ENCODE measurements at regions not wholly inside any gene's neighbourhood (a gene's known extent, or its start where the extent isn't known, plus 50 kb on each side); places are given as distances from the start of the nearest gene placed in this dataset.

GRCh38 chr9:102521097-102521755, 473.9 kb upstream of the CYLC2 start:
- no peak for TF ChIP-seq EZH2 (IDR thresholded peaks at IDR 0.05; ENCODE audit: borderline replicate concordance, low read depth, low read length, poor library complexity, severe bottlenecking)
- no peak for TF ChIP-seq CTCF (conservative IDR thresholded peaks at IDR 0.05; ENCODE audit: low read depth, low read length)
- intact Hi-C loops (cut with micrococcal nuclease; ENCODE audit: unreplicated experiment): no loop called here
- ChIA-PET CTCF (no interaction called here), POLR2A (ENCODE audit: low non-redundant PET) (no interaction called here)
- Histone ChIP-seq H3K27me3 (replicated peaks; ENCODE audit: insufficient read depth, low read depth, low read length, poor library complexity) (no peaks in the 10 kb centered on the region), H3K9me3 (ENCODE audit: low read depth, low read length, poor library complexity, severe bottlenecking) (no peaks in the 10 kb centered on the region), H3K27ac (ENCODE audit: low read depth, low read length, poor library complexity, severe bottlenecking) (no peak overlapping the region), H3K36me3 (ENCODE audit: insufficient read depth, low read length, poor library complexity, severe bottlenecking) (no peaks in the 10 kb centered on the region), H3K4me3 (ENCODE audit: low read depth, low read length, poor library complexity, severe bottlenecking) (no peak overlapping the region), H3K4me1 (ENCODE audit: insufficient read depth, low read length, poor library complexity, severe bottlenecking) (no peaks in the 10 kb centered on the region)
- no TSS peak for BruUV-seq (replicated peaks)
- no peak for DNase-seq (ENCODE audit: low spot score)

- no peak for TF ChIP-seq EZH2 (IDR thresholded peaks at IDR 0.05; ENCODE audit: borderline replicate concordance, low read depth, low read length, poor library complexity, severe bottlenecking)
- no peak for TF ChIP-seq CTCF (conservative IDR thresholded peaks at IDR 0.05; ENCODE audit: low read depth, low read length)
- CTCF ChIA-PET: no interaction called here
Measured at GRCh38 chr9:102519423-102519822, 475.7 kb upstream of the CYLC2 start.

GRCh38 chr9:102518324-102518723, 476.8 kb upstream of the CYLC2 start:
- Histone ChIP-seq H3K36me3 (ENCODE audit: insufficient read depth, low read length, poor library complexity, severe bottlenecking) (no peaks in the 10 kb centered on the region), H3K4me3 (ENCODE audit: low read depth, low read length, poor library complexity, severe bottlenecking) (no peak overlapping the region), H3K4me1 (ENCODE audit: insufficient read depth, low read length, poor library complexity, severe bottlenecking) (no peaks in the 10 kb centered on the region), H3K27ac (ENCODE audit: low read depth, low read length, poor library complexity, severe bottlenecking) (no peak overlapping the region), H3K9me3 (ENCODE audit: low read depth, low read length, poor library complexity, severe bottlenecking) (no peaks in the 10 kb centered on the region), H3K27me3 (replicated peaks; ENCODE audit: insufficient read depth, low read depth, low read length, poor library complexity) (no peaks in the 10 kb centered on the region)
- ChIA-PET CTCF (no interaction called here), POLR2A (ENCODE audit: low non-redundant PET) (no interaction called here)
- intact Hi-C loops (cut with micrococcal nuclease; ENCODE audit: unreplicated experiment): no loop called here
- no peak for DNase-seq (ENCODE audit: low spot score)
- TF ChIP-seq CTCF (conservative IDR thresholded peaks at IDR 0.05; ENCODE audit: low read depth, low read length): no peak
- no peak for TF ChIP-seq EZH2 (IDR thresholded peaks at IDR 0.05; ENCODE audit: borderline replicate concordance, low read depth, low read length, poor library complexity, severe bottlenecking)
- BruUV-seq (replicated peaks): no TSS peak

More at GRCh38 chr9:102519423-102519822, 475.7 kb upstream of the CYLC2 start:
- no peak overlapping the region for H3K4me3 ChIP-seq (ENCODE audit: low read depth, low read length, poor library complexity, severe bottlenecking)
- H3K27me3 ChIP-seq (replicated peaks; ENCODE audit: insufficient read depth, low read depth, low read length, poor library complexity): no peaks in the 10 kb centered on the region
- no peaks in the 10 kb centered on the region for H3K4me1 ChIP-seq (ENCODE audit: insufficient read depth, low read length, poor library complexity, severe bottlenecking)
- intact Hi-C loops (cut with micrococcal nuclease; ENCODE audit: unreplicated experiment): no loop called here
- no peak for DNase-seq (ENCODE audit: low spot score)
- BruUV-seq (replicated peaks): no TSS peak
- POLR2A ChIA-PET (ENCODE audit: low non-redundant PET): no interaction called here
- H3K36me3 ChIP-seq (ENCODE audit: insufficient read depth, low read length, poor library complexity, severe bottlenecking): no peaks in the 10 kb centered on the region
- no peaks in the 10 kb centered on the region for H3K9me3 ChIP-seq (ENCODE audit: low read depth, low read length, poor library complexity, severe bottlenecking)
- H3K27ac ChIP-seq (ENCODE audit: low read depth, low read length, poor library complexity, severe bottlenecking): no peak overlapping the region
